Effector CD4-positive, alpha-beta T cell (primary cell): ENCODE measurements at regions not wholly inside any gene's neighbourhood (a gene's known extent, or its start where the extent isn't known, plus 50 kb on each side); places are given as distances from the start of the nearest gene placed in this dataset.
"Not testable (repeated sequence)": the region's sequence is repeated elsewhere in the genome, so short reads cannot be mapped to it uniquely, and the experiment has no call there.

Source experiments
- DNase-seq: peaks from one replicate; pipeline ENCODE4 v3.0.0-alpha.2; 2020

DNA sequence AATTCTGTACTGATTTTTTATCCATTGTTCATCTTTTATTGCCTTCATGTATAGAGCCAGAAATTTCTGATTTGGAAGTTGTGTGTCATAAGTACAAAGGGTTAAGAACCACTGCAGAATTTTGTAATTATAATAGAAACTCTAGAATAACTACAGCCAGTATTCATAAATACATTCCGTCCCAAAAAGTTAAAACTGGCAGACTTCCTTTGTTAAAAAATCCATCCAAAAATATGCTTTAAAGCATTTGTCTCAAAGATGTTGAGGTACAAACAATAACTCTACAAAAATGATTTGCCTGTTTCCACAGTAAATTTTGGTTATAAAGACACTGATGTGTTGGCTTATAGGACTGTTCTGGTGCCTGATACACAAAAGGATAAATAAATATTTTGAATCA is 436.6 kb downstream of the DTWD2 start:
- DNase-seq = no peak

DNA sequence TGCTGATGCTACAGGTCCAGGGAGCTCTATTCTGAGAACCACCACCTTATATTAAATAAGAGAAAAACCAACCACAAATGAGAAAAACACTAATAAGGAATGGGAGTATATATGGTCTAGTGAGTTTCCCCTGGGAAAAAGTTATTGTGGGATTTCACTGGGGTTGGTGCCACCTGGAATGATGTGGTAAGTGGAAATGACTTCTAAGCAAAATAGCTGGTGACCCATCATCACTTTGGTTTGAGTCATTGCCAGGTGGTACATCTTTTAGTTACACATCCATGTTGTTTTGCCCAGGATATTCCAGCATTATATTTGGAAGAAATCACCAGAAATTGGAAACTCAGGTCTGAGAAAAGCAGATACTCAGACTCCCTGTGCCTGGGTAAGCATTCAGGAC is 437.3 kb downstream of the DTWD2 start:
- DNase-seq = no peak

DNA sequence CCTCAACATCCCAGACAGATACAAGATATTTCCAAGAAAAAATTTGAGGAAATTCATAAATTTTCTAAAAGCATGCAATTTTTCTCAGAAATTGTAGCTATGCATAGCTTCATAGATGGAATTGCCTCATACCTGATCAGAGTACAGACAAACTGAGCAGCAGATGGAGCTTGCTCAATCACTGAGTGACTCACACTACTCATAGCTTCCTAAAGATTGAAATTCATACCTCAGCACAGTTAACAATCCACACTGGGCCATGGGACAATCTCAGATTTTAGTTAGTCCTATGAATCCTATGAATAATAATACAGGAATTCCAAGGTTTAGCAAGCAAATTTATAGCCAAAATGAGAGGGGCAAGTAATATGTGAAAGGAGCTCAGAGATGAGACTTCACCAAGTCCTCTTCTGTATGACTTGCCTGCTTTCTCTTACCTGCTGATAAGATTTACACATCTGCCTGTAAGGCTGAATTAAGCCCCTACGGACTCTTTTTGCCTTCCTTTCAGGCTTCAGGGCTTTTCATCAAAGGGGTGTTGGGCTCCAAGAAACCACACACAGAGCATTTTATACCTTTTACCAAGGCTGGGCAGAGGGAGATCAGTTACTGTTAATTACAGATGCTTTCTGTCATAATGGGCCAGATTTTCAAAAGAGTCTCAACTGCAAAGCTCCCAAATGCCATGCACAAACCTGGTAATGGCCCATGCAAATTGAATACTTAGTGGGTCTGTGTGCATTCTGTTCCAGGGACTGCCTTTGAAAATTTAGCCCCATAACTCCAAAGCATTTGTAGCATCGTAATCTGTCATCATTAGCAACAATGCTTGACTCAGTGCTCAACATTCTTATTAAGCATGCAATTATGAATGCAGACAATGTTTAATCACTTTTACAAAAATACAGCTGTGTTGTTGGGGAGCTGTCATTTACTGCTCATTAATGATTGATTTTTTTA is 439.3 kb downstream of the DTWD2 start:
- DNase-seq = no peak

DNA sequence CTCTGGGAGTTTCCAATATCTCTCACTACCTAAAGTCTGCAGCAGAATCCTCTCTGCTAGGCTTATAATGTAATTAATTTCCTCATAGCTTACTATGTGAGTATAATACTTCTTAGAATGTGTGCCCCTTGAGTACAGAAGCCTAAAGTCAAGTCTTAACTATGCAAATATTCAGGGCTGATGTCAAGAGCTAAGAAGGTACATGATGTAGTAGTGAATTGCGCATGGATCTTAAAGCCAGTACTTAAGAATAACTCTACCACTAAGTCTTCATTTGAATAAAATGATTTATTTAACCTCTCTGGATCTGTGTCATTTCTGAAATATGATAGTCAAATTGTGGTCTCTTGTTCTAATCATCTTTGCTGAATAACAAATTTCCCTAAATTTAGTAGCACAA is 442.9 kb downstream of the DTWD2 start:
- no peak for DNase-seq

DNA sequence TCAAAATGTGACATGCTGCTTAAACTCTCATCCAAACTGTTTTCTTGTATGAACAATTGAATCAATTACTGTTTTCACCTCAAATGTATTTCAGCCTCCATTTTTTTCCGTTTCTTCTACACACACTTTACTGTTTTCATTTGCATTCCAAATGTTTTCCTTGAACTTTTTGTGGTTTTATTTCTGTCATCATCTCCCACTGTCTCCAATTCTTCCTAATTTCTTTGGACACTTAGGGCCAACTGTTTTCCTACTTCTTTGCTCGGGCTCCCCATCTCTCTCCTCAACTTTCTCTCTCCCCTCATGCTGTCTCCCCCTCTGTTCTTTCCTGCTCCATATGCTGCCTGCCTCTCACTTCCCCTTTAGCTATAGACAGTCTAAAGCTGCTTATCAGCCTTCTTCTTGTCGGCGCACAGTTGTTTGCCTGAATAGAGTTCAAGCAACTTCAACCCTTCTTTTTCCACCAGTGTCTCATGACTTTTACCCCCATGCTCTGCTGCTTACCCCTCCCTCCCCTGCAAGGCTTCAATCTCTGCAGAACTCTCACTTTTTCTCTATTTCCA is 443.4 kb downstream of the DTWD2 start:
- no peak for DNase-seq

DNA sequence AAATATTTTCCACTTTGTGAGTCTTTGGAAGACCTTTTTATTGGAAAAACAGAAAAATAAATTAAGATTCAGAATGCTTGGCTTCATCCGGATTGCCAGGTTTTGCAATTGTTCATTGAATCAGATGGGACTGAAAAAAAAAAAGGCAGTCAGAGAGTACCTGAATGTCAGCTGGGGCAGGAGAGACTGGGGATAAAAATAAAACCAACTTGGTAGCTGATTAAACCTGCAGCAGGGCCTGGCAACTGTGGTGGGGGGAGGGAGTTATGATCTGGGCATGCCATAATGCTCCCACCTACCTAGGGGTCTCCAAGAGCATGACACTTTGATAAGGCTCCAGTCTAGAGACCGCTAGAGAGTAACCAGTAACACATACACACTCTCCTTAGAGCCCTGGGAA is 454.4 kb downstream of the DTWD2 start:
- no peak for DNase-seq

DNA sequence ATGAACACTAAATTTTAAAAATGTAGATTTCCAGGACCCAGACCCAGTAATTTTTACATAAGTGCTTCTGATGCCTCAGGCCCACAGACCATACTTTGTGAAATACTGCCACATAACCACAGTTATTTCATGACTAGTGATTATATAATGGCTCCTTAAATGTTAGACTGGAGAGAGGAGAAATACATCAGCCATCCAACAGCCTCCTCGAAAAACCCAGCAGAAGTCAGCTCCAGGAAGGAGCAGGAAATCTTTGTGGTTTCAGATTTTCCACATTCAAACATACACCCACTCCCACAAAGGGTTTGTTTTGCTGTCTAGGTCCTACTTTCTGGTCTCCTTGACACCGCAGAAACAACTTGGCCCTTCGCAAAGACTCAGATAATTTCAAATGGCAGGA is 455.2 kb downstream of the DTWD2 start:
- no peak for DNase-seq

DNA sequence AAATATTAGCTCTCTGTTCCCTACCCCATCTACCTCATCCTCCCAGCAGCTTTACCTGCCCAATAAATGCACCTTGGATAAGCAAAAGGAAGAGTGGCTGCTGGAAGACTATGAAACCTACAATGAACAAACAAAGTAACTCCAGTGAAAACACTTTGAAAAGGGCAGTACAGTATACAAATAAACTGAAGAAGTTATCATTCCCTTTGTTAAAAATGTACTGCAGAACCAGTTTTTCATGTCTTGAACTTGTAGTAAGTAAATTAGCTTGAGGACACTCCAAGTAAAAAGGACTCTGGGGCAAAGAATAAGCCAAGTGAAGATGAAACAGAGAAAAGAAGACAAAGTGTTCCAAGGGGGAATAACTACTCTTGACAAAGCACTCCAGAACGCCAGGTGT is 457.1 kb downstream of the DTWD2 start:
- no peak for DNase-seq

DNA sequence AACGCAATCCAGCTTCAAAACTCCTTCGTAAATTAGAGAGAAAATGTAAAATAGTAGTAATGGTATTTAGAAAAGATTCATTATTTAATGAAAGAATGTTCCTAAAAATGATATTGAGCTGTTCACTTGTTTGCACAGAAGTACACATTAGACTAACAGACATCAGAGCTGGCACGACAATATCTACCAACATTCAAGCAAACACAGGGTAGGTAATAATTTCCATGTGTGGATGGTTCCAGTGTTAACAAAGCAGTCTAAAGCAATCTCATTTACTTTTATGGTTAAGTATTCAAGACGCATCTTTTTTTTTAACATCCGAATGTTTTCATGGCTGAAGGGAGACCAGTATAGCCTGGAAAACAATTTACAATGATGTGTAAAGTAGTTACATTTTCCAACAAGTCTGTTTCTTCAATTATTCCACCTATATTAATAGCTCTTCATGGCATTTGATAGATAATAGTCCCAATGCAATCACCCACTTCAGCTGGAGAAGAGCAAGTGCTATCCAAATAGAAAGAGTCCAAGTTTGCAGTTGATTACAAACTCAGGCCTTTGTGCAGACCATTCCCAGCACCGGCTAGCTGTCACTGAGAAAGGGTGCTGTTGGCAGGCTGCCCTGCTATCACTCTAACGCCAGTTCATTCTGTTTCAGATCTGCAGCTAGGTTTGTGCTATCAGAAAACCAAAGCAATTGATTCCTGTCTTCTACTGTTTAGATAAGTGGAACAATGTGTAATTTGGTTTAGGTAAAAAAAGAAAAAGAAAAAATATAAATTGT is 458.8 kb downstream of the DTWD2 start:
- DNase-seq = no peak

DNA sequence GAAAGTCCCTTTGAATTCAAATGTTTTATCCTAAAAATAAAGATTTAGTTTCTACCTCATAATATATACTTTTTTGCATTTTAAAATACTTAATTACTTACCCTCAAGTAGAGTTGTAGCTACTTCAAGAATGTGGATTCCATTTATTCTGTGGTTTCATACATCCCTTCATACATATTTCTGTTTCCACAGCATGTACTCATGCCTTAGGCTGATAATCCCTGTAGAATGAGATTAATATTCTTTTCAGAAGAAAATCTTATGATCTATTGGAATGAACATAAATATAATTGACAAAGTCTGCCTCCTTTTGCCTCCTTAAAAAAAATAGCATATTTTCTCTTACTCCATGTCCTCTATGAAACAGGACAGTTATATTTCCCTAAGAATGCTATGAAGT is 465.7 kb downstream of the DTWD2 start:
- no peak for DNase-seq

DNA sequence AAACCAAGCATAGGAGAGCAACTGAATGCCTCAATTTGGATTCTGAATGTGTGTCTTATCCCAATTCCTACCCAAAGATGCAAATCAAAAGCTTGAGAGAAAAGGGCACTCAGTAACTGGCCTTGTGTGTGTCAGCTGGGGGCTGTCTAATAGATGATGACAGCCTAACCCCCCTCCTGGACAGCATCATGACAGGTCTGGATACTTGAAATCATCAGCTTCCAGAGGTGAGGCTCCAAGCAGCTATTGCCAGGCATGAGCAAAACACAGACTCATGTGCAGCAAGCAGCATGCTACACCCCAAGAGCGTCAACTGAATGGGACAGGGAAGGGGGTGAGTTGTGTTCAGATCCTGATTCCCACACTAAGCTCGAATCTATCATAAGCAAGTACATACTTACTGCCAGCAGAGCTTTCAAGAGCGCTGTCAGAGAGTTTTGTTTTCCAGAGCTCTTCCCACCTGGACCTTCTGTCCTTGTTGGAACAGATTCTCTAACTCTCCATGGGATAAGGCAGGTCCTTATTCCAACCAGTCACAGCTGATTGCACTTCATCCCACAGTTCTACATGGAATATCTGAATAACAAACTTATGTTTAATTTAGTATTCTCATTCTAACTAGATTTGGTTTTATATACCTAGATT is 467.5 kb downstream of the DTWD2 start:
- DNase-seq = no peak

DNA sequence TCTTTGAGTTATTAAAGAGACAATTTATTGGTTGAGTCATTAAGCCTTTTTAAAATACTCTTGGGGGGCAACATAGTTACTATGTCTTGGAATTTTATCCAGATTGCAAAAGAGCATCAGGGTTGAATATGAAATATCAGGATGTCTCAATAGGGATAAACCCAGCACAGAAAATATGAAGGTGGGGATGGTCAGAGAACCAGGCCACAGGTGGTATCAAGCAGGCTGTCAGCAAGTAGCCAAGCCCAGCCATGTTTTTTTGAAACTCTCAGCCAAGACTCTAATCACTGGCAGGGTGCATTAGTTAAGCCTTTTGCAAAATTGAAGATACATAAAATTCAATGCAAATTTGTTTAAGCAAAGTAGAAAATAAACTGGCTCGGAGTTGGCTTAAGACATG is 468.9 kb downstream of the DTWD2 start:
- DNase-seq = no peak

DNA sequence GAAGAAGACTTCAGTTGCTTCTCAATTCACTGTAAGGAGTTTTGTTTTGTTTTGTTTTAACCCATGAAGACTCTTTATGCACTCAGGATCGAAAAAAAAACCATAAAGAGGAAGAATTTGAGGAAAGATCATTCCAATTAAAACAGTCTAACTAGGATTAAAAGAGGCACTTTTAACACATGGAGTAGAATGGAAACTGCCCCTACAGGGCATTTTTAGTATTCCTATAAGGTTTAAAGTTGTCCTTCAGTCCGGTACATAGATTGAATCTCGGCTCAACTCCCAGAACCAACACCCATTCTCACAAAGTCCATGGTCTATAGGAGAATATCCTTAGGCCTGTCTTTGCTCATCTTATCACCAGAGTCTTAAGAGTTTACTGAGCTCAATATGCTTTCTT is 469.6 kb downstream of the DTWD2 start:
- no peak for DNase-seq

DNA sequence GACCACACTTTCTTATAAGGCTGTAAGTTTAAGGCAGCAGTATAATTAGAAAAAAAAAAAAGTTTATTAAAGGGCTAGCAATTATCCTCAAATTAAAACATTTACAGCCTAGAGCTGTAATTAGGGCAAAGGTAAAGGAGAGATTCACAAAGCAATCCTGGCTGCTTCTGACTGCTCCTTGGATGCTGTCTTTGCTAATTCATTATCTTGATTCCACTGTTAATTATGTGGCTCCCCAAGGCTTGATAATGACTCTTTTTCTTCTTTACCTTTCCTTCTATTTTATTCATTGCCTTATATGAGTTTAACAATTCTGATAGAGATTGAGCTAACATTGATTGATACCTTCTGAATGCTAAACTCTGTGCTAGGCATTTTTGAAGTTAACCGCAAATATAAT is 476.5 kb downstream of the DTWD2 start:
- DNase-seq = no peak

DNA sequence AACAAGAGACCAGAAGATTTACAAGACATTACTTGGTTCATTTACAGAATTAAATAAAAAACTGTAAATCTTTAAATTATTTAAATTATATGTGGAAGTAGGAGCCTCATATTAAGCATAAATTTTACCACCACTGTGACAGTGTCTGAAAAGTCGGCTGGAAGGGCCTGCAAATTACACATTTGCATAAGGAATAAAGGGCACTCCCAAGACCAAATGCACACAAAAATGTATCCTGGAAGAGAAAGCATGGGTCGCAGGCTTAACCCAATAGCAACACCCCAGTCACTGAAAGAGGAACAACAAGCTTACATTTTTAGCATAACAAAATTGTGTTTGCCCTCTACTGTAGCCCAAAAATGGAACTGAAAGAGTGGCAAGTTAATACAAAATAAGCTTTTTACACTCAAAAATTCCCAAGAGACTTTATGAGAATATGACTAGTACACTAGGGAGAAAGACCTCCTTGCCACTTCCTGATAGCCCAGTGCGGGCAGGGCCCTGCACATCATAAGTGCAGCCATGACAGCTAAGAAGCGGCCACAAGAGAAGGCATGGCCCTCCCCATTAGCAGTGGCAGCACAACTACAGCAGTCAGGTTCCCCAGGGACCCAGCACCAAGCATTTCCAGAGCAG is 482.0 kb downstream of the DTWD2 start:
- DNase-seq = no peak

DNA sequence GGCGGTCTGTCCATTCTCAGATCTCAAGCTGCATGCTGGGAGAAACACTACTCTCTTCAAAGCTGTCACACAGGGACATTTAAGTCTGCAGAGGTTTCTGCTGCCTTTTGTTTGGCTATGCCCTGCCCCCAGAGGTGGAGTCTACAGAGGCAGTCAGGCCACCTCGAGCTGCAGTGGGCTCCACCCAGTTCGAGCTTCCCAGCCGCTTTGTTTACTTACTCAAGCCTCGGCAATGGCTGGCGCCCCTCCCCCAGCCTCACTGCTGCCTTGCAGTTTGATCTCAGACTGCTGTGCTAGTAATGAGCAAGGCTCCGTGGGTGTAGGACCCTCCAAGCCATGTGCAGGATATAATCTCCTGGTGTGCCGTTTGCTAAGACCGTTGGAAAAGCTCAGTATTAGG is 486.1 kb downstream of the DTWD2 start:
- not testable (repeated sequence) for DNase-seq

DNA sequence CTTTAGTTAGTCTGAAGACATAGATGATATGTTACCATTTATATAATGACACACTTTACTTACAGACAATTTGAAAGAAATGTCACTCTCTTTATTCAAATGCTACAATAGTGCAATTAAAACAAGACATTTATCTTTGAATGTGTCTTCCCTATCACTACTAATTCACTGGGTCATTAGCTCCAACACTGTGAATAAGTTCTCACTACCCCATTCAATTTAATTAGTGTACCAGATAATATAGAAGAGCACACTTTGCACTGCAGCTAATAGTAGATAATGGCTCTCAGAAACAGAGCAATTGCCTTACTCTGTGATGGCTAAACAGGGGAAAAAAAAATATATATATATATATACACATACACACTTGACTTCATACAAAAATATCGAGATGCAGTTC is 497.0 kb downstream of the DTWD2 start:
- DNase-seq = no peak

DNA sequence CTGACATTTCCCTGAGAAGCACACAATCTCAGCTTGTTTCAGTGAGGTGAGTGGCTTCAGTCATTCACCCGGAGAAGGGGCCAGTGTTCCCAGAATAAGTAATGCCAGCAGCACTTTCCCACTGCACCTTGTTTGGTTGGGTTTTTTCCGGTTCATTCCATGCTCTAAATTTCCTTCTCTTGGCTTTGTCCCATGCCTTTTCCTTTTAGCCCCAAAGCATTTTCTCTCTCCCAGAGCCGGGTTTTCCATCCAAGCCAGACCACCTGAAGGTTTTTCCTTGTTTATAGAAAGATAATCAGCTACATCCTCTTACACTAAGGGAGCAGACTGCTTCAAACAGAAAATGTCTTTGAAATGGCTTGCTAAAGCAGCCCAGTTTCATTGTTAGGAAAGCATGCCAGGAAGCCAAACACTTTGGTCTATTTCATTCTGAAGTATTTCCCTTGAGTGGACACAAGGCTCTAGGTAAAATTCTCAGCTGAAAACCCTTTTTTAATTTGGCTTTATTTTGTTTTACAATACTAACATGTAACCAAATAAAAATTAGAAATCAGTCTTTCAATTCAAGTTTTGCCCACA is 501.6 kb downstream of the DTWD2 start:
- DNase-seq = no peak

DNA sequence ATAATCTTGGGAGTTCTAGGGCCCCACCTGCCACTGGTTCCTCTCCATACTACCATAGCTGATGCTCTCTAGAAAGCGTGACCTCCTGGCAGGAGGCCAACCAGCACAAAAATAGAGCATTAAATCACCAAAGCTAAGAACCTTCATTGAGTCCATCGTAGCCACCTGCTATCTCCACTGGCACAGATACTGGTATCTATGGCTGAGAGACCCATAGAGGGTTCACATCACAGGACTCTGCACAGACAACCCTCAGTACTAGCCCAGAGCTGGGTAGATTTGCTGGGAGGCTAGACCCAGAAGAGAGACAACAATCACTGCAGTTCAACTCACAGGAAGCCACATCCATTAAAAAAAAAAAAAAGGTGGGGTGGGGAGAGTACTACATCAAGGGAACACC is 509.1 kb downstream of the DTWD2 start:
- DNase-seq = no peak

DNA sequence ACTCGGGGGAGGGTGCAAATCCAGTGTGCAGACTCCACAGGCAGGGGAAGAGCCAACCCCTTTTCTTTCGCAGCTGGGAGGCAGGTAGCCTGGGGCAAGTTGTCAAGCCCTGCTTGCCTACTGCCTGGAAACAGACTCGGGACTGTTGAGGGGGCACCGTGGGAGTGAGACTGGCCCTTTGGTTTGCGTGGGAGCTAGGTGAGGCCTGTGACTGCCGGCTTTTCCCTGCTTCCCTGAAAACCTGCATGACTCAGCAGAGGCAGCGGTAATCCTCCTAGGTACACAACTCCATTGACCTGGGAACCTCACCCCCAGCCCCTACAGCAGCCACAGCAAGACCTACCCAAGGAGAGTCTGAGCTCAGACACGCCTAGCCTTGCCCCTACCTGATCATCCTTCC is 509.5 kb downstream of the DTWD2 start:
- no peak for DNase-seq

DNA sequence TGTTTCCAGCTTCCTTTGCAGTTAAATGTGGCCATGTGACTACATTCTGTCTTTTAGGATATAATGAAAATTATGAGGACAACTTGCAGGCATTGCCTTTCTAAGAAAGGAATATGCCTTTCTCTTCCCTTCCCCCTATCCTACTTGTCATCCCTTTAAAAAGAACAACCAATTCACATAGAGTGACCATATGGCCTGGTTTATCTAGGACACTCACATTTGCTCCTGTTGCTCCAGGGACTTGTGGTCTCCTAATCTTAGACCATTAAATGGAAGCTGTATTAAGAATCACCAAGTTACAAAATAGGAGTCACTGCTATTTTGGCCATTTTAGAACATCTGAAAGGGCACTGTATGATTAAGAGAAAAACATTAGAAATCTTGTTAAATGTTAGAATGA is 520.3 kb downstream of the DTWD2 start:
- no peak for DNase-seq

DNA sequence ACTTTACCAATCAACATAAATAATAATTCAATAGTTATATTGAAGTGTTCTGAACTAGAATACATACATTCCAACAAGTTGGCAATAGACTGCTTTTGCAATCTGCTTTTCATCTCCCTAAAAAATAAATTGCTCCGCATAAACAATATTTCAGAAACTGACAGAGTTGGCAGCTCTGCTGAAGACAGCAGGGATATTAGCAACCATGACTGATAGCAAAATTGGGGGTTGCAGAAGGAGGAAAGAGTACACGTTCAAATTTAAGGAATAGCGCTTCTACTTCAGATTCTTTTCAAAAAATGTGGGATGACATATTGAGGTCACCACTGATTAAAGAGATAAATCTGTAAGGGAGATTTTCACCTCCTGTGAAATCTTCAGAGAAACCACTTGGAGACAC is 521.2 kb downstream of the DTWD2 start:
- DNase-seq = no peak
